ENCODE measurements at regions not wholly inside any gene's neighbourhood (a gene's known extent, or its start where the extent isn't known, plus 50 kb on each side); places are given as distances from the start of the nearest gene placed in this dataset.
"Not testable (repeated sequence)": the region's sequence is repeated elsewhere in the genome, so short reads cannot be mapped to it uniquely, and the experiment has no call there.

- no peak for DNase-seq (ENCODE audit: low read depth)
Measured at GRCh38 chr2:154507186-154507585, 191.3 kb upstream of the KCNJ3 start.

- DNase-seq (ENCODE audit: low read depth), result no peak
Measured at GRCh38 chr2:154518872-154519271, 179.6 kb upstream of the KCNJ3 start.

GRCh38 chr2:154520951-154521350, 177.5 kb upstream of the KCNJ3 start:
- not testable (repeated sequence) for DNase-seq (ENCODE audit: low read depth)

- DNase-seq (ENCODE audit: low read depth), result no peak
Measured at GRCh38 chr2:154526234-154526633, 172.3 kb upstream of the KCNJ3 start.

- no peak for DNase-seq (ENCODE audit: low read depth)
Measured at GRCh38 chr2:154527962-154528361, 170.5 kb upstream of the KCNJ3 start.

GRCh38 chr2:154532004-154532403, 166.5 kb upstream of the KCNJ3 start:
- DNase-seq (ENCODE audit: low read depth), result no peak

GRCh38 chr2:154532763-154533162, 165.7 kb upstream of the KCNJ3 start:
- no peak for DNase-seq (ENCODE audit: low read depth)

GRCh38 chr2:154533300-154533940, 165.1 kb upstream of the KCNJ3 start:
- no peak for DNase-seq (ENCODE audit: low read depth)

DNA sequence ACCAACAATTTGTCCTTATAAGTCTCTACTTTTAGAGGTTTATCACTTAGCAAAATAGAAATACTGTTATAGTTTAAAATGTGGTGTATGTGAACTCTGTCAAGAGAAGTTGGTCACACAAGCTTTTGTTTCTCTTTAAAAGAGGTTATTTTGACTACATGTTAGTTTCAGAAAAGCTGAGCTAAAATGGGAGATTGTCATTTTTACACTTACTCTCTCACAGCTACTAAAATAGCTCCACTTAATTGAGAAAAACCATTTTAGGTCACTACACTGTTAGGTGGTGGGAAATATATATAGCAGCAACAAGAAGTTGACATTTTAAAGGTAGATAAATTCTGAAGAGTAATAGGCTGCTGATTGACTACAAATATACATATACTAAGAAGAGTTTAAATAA, 161.5 kb upstream of the KCNJ3 start:
- DNase-seq (ENCODE audit: low read depth), result no peak

DNA sequence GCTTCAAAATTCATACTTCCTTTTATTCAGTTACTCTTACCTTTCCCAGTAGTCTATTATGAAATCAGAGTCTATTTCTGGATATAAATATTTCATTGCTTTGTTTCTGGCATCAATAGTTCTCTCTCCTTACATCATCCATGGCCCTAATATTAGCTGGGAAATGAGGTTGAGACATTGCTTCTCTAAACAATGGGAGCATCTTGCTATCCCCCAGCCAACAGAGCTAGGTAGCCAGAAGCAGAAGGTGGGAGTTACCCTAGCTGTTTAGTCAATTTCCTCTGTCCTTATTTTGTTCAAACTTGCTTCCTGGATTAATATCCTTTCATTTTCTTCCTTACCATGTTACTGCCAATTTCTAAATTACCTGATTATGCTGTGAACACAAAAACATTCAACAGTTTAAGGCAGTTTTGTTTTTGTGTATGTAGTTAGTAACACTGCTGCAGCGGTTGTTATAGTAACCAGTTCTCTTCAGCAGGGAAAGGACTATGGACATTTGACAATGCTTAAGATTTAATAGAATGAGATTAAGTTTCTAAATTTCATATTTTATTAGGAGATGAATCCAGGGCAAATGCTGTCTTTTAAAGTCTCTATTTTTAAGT, 160.5 kb upstream of the KCNJ3 start:
- DNase-seq (ENCODE audit: low read depth), result no peak

DNA sequence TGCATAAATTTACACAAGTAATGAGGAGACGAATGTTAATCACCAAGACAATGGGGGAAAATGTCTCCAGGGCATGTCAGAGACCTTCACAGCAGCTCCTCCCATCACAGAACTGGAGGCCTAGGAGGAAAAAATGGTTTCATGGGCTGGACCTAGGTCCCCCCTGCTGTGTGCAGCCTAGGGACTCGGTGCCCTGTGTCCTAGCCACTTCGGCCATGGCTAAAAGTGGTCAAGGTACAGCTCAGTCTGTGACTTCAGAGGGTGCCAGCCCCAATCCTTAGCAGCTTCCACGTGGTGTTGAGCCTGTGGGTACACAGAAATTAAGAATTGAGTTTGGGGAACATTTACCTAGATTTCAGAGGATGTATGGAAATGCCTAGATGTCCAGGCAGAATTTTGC, 152.2 kb upstream of the KCNJ3 start:
- DNase-seq (ENCODE audit: low read depth), result no peak

GRCh38 chr2:154549869-154550268, 148.6 kb upstream of the KCNJ3 start:
- DNase-seq (ENCODE audit: low read depth), result no peak

DNA sequence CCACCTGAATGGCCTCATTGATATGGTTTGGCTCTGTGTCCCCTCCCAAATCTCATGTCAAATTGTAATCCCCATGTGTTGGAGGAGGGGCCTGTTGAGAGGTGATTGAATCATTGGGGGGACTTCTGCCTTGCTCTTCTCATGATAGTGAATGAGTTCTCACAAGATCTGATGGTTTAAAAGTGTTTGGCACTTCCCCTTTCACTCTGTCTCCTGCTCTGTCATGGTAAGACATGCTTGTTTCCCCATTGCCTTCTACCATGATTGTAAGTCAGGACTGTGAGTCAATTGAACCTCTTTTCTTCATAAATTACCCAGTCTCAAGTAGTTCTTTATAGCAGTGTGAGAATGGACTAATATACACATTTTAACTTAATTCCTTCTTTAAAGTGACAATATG, 146.8 kb upstream of the KCNJ3 start:
- no peak for DNase-seq (ENCODE audit: low read depth)

DNA sequence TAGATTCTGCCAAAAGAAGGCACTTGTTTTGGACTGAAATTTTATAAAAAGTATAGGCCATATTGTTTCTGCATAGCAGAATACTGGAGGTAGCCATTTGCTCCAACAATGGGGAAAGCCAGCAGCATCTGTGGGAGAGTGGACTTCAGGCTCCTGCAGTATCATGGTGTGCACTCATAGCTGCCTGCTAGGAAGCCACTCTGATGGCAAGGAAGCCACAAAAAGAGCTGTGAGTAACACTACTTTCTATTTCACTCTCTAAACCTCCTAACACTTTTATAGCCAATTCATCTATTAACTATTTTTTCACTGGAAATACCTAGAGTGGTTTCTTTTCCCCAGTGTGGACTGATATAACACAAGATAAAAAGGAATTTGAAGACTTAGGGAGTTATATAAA, 144.4 kb upstream of the KCNJ3 start:
- DNase-seq (ENCODE audit: low read depth), result no peak

GRCh38 chr2:154555710-154556109, 142.8 kb upstream of the KCNJ3 start:
- no peak for DNase-seq (ENCODE audit: low read depth)

DNA sequence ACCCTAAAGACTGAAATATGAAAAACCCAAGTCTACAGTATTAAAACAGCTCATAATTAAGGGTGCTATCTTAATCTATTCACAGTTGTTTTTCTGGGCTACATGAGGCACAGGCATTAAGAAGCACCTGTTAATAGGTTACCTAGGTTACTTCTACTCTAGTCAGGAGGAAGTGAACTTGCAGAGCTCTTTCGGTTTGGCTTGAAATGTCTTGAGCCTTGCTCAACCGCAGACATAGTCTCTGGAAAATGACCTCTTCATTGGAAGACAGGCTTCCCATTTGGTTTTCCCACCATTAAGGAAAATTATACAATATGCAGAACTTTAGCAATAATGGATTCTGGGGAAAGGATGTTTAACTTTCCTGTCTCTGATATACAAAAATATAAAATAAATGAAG, 142.3 kb upstream of the KCNJ3 start:
- no peak for DNase-seq (ENCODE audit: low read depth)

GRCh38 chr2:154556607-154557006, 141.9 kb upstream of the KCNJ3 start:
- no peak for DNase-seq (ENCODE audit: low read depth)

- DNase-seq (ENCODE audit: low read depth), result no peak
Measured at GRCh38 chr2:154557906-154558305, 140.6 kb upstream of the KCNJ3 start.

DNA sequence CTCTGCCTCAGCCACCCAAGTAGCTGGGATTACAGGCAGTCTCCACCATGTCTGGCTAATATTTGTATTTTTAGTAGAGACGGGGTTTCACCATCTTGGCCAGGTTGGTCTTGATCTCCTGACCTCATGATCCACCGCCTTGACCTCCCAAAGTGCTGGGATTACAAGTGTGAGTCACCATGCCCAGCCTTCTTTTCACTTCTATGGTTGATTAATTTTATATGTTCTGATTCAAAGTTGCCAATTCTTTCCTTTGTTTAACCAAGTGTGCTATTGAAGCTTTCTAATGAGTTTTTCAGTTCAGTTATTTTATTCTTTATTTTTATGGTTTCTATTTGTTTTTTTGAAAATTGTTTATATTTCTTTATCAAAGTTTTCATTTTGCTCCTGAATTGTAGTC, 133.1 kb upstream of the KCNJ3 start:
- DNase-seq (ENCODE audit: low read depth), result no peak

- DNase-seq (ENCODE audit: low read depth), result no peak
Measured at GRCh38 chr2:154568413-154568812, 130.1 kb upstream of the KCNJ3 start.

DNA sequence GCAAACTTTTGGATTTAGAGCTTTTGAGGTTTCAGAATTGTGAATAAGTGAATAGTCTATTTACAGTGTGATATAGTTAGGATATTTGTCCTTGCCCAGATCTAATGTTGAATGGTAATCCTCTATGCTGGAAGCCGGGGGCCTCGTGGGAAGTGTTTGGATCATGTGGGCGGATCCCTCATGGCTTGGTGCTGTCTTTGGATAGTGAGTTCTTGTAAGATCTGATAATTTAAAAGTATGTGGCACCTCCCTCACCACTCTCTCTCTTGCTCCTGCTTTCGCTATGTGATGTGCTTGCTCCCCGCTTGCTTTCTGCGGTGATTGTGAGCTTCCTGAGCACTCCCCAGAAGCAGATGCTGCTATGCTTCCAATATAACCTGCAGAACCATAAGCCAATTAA, 128.0 kb upstream of the KCNJ3 start:
- DNase-seq (ENCODE audit: low read depth), result no peak

DNA sequence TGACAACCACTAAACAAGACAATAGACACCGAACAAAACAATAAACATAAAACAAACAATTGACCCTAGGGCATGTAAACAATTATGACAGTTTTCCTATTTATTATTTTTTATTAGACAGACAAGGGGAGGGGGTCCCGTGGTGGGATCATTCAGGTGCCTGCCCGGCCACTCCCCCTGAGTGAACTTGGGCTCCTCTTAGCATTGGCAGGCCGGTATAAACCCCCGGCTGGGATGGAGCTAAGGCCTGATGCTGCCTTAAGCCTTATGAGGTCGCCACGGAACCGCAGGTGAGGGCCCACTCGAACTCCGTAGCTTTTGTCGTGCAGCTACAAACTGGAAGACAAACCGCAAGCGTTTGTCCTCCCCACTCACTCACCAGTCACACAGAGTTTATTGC, 121.8 kb upstream of the KCNJ3 start:
- not testable (repeated sequence) for DNase-seq (ENCODE audit: low read depth)

- DNase-seq (ENCODE audit: low read depth), result no peak
Measured at GRCh38 chr2:154577390-154577789, 121.1 kb upstream of the KCNJ3 start.

- DNase-seq (ENCODE audit: low read depth), result no peak
Measured at GRCh38 chr2:154580767-154581166, 117.7 kb upstream of the KCNJ3 start.
